Activated CD4-positive, CD25-positive, alpha-beta regulatory T cell treated with anti-CD3 and anti-CD28 coated beads, Interleukin-2, amount 50 U/mL, for 16 hours (primary cell): ENCODE measurements at regions not wholly inside any gene's neighbourhood (a gene's known extent, or its start where the extent isn't known, plus 50 kb on each side); places are given as distances from the start of the nearest gene placed in this dataset.

Experiments
- DNase-seq: peaks from one replicate; pipeline ENCODE4 v3.0.0-alpha.2; 2020; ENCODE audit warnings: low read depth, low spot score

DNA sequence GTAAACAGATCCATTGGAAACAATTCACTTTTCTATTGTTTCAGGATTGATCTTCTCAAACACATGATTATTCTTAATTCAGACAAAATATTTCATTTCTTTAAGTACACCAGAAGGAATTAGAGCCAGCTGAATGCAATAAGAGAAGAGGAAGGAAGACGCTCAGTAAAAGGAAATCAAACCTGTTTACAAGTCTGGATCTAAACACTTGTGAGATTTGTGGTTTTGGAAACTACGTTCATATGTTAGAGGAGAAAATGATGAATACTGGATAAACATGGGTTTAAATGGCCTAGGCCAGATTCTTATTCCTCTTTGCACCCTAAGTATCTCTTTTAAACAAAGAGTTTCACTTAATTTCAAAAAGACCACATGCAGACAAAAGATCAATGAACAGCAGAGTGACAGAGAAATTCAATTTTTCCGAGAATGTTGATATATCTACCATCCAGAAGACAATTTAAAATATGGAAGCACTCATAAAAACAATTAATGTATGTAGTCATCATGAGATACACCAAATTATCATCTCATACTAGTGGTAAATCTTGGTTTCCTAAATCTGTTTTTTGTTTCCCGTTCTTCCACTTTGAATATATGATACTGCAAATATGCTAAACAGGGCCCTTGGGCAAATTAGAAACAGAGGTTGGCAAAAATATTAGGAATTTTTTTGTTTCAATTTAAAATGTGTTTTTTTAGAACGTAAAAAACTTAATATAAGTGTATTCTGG is 703.5 kb upstream of the CITED2 start:
- no peak for DNase-seq

GRCh38 chr6:140076105-140076504 is 701.7 kb upstream of the CITED2 start:
- DNase-seq: no peak

DNA sequence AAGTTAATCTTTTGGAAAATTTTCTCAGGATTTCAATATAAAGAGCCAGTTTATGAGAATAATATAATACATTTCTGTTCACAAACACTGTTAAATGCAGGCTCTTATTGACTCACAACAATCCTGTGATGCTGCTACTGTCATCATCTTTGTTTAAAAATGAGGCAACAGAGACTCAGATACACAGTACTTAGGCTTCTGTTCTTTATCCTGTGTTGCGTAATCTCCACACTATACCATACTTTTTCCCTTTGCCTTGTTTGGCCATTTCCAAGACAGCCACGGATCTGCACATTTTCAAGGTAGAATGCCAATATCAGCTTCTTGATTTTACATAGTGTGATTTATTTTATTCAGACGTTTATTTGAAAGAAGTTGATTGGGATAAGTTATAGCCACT is 699.0 kb upstream of the CITED2 start:
- no peak for DNase-seq

- DNase-seq: no peak
Measured at GRCh38 chr6:140071601-140072062, 697.2 kb upstream of the CITED2 start.

GRCh38 chr6:140070846-140071473 is 696.5 kb upstream of the CITED2 start:
- DNase-seq: no peak

DNA sequence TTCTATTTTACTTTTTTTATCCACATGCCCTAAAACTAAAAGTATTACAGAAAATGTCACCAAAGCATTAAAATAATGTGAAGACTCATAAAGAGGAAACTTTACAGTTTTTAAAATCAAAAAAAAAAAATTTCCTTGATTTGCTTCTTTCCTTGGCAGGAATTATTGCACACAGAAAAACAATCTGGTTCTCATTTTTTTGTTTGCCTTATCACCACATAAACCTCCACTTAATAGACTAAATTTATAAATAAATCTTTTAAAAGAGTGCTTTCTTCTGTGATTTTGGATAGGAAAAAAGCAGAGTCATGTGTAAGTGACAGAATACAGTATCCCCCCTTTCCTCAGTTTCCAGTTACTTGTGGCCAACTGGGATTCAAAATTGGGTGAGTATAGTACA is 695.1 kb upstream of the CITED2 start:
- no peak for DNase-seq

GRCh38 chr6:140068801-140069200 is 694.4 kb upstream of the CITED2 start:
- DNase-seq: no peak

GRCh38 chr6:140064366-140064765 is 689.9 kb upstream of the CITED2 start:
- DNase-seq: no peak

- DNase-seq: no peak
Measured at GRCh38 chr6:140063021-140063399, 688.6 kb upstream of the CITED2 start.

DNA sequence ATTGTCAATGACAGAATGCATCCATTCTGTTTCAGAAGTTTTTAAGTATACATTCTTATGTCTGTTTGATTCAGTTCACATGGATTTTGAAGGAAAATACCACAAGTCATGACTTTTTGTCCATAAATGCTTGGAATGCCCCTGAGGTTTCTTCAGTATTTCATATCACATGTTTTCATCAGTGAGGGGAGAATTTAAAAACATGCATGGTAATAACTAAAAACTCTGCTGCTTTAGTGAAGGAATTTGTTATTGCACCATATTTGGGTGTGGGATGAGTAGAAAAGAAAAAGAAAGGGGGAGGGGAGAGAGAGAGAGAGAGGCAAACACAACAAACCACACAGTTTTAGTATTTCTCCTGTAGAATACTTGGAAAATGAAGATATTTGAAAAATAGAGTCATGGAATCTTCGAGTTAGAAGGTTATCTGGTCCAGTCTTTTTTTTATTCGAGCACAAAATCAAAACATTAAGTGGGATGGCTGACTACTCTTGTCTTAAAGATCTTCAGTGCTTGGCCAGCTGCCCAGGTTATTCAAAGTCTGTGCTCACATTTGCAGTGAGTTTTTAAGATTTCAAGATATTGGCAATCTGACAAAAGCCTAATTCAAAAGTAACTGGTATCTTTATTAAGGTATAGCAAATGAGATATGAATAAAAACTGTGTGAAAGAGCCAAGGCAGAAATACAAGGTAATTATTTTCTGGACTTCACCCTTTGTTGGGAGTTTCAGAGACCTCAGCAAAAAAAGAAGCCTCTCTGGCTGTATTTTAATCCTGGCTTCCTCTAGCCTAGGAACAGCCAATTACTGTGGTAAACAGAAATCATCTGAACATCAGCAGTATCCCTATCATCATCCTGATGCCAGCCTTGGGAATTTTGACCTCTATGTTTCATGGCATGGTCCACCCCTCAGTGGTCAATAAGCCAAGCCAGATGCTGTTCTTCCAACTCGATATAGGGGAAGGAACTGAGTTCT is 687.9 kb upstream of the CITED2 start:
- no peak for DNase-seq

DNA sequence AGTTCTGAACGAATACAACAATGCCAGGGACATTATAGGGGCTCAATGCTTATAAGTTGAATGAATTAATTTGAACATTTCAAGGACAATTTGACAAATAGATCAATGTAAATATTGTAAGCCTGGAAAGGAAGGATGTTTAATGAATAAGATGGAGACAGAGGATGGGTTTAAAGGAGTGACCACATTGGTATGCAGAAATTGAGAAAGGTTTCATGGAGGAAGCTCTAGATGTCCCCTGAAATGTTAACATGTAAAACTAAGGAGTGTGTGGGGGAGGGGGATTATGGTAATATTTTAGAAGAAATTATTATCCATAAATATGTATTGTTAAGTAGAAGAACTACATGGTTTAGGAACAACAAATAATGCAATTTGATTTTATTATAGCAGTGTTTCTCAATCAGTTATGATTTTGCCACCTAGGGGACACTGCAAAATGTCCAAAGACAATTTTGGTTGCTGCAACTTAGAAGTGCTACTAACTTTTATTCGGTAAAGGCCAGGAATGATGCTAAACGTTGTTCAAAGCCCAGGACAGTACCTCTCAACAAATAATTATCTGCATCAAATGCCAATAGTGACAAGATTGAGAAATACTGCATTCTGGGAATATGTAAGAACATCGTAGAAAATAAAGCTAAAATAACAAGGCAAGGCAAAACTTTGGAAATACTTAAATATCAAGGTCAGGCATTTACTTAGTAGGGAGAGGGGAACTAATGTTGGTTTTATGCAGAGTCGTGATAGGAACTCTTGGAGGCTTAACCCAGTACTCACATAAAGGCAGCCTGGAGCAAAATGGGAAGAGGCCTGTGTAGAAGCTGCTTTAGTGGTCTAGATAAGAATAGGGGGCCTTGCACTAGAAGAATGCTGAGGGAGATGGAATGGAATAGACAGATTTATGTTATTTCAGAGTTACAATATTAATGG is 686.9 kb upstream of the CITED2 start:
- DNase-seq: no peak

DNA sequence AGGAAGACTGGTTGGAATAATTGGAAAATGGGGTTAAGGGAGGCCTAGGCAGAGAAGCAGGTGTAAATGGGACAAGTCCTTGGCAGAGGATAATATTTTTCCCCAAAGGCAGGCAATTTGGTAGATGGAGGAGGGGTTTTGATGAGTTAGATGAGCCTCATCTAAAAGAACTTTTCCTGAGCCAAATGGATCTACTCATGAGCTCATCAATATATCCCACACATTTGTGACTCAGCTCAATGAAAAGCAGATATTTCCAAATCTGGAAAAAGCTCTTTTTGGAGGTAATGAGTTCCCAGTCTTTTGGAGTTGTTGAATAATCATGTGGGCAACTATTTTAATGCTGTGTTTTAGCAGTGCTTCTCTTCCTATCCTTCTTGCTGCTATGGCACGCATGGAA is 685.5 kb upstream of the CITED2 start:
- DNase-seq: no peak

- DNase-seq: no peak
Measured at GRCh38 chr6:140058863-140059262, 684.4 kb upstream of the CITED2 start.

DNA sequence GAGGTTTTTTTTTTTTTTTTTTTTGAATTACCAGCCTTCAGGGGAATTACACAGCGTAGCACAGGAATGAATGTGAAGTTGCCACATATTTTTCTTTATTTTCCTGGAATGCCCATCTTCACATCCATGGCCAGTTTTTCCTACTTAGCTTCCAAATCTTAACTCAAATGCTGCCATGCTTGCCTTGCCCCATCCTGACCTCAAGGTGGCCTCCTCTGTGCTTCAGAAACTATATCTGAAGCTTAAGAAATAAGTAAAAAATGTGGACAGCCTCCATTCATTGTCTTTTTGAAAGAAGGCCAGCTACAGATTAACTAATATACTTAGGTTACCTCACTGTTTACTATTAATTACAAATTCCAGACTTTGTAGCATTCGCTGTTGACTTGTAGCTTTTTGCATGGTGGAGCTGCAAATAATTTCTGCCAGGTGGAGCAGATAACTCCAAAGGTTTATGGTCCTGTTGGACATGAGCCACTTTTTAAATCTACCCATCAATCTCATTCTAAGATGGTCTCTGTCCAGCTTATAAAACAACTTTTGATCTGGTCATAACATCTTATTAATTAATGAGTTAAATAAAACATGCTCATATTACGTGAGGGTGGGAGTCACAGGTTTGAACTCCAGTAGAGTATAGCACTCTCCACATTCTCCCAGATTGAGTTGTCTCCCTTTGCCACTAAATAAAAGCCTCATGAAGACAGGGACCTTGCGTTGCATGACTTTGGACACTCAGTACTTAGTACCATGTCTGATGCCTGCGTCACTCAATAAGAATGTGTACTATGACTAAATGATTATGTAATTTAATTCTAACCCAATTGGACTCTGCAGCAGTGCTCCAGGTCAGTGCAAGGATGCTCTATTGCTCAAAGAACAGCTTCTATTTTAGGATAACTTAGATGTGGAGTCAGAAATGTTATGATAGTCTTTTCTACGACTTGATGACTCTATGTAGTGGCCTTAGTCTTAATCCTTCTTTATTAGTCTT is 678.6 kb upstream of the CITED2 start:
- DNase-seq: no peak

DNA sequence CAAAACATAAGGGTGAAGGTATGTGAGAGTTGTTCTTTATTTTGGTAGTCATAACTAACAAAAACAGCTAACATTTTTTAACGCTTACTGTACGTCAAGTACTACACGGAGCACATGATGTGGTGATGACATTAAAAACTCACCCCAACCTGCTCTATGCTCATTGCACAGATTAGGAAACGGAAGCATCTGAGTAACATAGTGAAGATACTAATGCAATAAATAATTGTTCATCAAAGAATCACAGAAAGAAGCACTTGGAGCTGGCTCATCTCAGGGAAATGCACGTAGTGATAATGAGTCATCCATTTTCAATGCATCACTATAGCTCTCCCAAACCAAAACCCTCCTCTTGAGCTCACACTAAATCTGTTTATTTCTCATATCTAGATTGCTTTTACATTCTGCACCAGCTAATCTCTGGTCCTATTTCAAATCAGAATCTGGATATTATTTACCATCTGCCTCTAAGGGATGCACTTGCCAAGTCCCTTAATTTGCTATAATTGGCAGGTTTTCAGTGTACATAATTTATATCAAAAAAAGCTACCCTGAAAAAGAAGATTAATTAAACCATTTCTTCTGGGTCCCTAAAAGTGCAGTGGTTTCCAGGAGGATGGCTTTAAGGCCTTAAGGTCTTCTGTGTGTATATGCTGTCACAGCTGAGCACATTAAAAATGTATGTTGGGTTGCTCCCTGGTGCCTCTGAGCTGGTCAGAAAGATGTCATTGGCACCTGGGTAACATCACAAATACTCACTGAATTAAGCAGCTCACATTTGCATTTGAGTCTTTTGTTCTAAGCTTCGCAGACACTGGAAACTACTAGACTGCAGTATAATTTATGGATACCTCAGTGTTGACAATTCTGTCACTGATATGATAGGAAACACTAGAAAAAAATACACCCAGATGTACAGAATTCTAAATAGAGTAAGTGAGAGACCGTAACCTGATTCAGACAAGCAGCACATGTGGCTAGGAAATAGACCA is 677.4 kb upstream of the CITED2 start:
- no peak for DNase-seq

GRCh38 chr6:140050101-140050995 is 675.9 kb upstream of the CITED2 start:
- no peak for DNase-seq

DNA sequence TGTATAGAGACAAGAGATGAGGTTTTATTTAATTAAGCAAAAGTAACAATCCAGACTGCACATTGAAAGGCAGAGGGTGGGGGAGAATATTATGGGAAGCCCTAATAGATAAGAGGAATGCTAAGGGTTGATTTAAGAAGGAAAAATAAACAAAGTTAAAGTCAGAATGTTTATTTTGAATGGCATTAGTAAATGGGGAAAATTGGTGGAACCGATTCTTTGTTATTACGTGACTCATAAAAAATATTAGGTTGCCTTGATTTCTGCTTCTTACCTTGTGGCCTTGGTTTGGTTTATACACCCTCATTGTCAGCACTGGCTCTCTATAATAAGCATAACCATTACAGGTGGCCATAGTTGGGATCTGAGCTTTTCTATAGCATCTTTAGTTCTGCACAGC is 674.8 kb upstream of the CITED2 start:
- DNase-seq: no peak
